CD4-positive, alpha-beta T cell treated with Interleukin-12 subunit alpha and Interleukin-12 subunit beta, for 1 hour (primary cell): ENCODE measurements at regions not wholly inside any gene's neighbourhood (a gene's known extent, or its start where the extent isn't known, plus 50 kb on each side); places are given as distances from the start of the nearest gene placed in this dataset.

Source experiments
- DNase-seq: peaks from one replicate; pipeline ENCODE4 v3.0.0-alpha.2; 2020

- no peak for DNase-seq
Observed at GRCh38 chr7:130897515-130898419, 163.8 kb upstream of the KLF14 start.

- DNase-seq, result no peak
Observed at GRCh38 chr7:130899071-130899560, 165.1 kb upstream of the KLF14 start.

DNA sequence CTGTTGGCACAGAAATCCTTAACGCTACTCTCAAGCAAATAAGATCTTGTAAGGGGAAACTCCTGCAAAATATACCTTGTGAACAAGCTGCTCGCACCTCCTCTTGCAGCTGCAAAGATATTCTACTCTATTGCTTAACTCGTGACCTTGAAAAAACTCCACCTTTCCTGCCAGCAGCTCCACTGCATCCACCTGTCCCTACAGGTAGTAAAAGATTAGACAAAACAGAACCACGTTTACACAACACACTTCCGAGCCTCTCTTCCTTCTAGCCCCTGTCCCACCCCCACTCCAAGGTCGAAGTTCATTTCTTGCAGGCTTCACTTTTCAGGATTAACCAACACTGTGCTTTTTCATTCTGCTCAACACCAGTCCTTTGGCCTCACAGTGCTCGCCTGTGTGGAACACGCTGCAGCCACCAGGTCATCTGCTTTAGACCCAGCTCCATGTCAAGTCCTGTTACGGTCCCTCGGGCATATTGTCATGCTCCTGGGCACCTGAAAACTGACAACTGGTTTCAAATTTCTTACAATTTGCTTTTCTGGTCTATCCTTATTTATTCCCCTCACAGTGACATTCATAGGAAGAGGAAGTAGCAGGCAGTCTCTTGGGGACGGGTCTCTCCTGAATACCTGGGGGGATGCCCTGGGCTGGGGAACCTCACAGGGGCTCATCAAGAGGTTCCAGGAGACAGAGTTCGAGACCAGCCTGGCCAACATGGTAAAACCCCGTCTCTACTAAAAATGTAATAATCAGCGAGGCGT, 165.8 kb upstream of the KLF14 start:
- no peak for DNase-seq

DNA sequence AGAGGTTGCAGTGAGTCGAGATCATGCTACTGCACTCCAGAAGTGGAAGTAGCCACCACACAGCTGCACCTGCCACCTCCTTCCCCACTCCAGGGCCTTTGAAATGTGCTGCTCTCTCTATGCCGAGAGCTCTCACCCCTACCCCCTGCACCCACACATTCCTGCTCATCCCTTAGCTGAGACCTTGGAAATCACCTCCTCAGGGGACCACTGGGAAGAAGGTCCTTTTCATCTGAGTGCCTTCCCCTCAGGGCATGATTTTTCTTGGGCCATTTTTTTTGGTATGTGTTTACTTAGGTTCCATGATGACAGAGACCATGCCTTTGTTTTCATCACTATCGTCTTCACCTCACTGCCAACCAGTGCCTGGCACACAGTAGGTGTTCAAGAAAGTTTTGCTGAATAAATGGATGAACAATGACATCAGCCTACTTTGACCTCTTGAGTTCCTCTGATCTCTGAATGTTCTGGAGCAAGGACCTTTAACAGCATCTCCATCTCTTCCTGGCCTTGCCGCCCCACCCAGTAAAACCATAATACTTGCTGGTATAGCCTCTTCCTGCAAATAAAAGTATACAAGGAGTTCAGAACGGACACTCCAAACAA, 166.6 kb upstream of the KLF14 start:
- DNase-seq, result no peak

DNA sequence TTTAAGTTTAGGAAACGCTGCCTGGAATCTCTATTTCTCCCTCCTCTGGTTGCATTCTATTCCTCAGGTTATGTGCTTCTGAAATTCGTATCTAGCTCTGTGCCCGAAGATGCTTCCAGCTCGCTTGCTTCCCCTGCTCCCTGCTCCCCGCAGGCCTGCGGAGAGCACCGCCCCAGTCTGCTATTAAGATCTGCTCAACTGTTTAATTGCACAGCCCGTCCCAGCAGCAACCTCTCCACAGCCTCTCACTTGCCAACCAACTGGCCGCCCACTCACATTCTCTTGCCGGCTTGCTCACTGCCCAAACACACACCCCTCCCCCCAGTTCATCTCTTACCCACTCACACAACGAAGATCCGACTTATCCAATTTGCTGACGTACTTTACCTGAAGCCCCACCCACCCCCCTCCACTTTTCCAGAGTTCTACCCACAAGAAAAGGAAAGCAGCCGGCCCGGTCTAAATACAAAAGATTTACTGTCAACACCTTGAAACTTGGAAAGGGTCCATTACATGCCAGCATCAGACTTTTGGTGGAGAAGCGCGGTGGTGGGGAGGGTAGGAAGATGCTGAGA, 167.3 kb upstream of the KLF14 start:
- DNase-seq, result no peak

GRCh38 chr7:130902755-130903357, 168.8 kb upstream of the KLF14 start:
- DNase-seq, result no peak

DNA sequence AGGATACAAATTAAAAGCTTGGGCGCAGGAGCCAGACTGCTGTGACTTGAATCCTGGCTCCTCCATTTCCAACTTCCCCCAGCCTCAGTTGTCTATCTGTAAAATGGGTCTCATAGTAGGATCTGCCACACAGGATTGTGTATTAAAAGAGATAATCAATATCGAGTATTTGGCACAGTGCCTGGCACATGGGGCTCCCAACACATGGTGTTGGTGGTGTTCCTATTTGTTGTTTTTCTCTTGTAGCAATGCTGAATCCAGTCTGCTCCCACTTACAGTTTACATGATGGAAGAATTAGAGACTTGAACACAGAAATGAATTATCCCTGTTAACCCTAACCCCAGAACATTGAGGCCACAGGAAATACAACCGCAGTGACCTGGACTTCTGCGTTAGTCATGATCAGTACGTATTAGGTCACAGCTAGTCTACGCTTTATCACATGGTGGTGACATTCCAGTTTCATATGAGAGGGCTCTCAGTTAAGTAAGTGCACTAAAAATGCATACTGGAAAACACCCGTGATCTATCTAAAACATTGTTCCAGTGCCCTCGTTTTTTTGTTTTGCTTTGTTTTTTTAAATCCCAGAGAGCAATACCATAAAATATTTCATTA, 169.5 kb upstream of the KLF14 start:
- DNase-seq, result no peak

- no peak for DNase-seq
Observed at GRCh38 chr7:130904031-130904757, 170.2 kb upstream of the KLF14 start.

DNA sequence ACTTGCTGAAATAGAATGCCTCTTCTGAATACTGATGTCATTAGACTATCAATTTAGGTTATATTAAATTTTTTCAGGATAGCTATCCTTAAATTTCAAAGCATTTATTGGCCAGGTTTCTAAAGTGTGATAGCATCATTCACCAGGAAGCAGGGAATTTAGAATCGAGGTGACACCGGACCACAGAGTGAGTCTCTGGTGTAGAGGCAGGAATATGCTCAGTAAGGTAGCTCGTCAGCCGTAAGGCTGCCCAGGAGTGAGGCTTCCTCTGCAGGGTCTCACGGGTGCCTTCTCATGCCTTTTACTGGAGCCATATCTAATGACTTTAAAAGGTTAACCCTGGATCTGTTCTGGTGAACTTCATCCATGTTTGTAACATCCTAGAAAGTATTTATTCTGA, 170.8 kb upstream of the KLF14 start:
- DNase-seq, result no peak

- no peak for DNase-seq
Observed at GRCh38 chr7:130906575-130906974, 172.6 kb upstream of the KLF14 start.

DNA sequence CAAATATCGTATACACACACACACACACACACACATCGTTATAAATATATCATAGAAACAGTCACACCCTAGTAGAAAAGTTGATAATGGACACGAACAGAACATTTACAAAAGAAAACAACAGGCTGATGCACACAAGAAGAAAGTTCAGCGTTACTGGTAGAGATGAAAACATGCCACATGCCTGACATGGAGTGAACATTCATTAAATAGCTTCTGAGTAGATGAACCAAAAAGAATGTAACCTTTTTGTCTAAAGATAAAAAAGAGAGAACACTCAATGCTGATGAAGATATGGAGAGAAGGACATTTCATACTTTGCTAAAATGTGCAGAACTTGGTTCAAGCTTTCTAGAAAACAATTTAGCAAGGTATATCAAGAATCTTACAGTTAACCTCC, 173.4 kb upstream of the KLF14 start:
- DNase-seq, result no peak

- no peak for DNase-seq
Observed at GRCh38 chr7:130908345-130909160, 174.5 kb upstream of the KLF14 start.

DNA sequence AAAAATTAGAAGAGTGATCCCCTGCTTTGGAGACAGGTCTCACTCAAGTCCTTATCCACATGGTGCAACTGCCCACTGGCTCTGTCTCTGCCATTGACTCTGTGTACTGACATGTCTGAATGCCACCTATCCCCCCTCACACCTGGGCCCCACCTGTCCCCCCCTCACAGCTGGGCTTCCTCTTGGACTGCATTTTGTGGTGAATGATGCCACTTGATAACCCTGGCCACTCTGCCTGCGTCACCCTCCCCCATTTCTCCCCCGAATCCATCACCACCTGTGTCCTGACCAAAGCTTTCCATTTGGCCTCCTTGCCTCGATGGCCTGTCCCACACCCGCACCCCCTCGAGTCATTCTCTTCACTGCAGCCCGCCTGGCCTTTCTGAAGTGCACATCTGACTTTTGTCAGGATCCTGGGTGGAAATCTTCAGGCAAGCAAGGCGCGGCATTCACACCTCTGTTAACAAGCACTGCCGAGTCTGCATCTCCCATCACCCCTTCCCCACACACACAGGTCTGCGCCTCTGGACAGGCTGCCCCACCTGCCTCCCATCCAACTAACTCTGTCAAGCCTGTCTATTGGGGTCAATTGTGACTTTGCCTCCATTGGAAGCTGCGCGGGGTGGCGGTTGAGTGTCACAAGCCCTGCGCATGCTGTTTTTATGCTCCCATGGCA, 175.3 kb upstream of the KLF14 start:
- DNase-seq, result no peak

DNA sequence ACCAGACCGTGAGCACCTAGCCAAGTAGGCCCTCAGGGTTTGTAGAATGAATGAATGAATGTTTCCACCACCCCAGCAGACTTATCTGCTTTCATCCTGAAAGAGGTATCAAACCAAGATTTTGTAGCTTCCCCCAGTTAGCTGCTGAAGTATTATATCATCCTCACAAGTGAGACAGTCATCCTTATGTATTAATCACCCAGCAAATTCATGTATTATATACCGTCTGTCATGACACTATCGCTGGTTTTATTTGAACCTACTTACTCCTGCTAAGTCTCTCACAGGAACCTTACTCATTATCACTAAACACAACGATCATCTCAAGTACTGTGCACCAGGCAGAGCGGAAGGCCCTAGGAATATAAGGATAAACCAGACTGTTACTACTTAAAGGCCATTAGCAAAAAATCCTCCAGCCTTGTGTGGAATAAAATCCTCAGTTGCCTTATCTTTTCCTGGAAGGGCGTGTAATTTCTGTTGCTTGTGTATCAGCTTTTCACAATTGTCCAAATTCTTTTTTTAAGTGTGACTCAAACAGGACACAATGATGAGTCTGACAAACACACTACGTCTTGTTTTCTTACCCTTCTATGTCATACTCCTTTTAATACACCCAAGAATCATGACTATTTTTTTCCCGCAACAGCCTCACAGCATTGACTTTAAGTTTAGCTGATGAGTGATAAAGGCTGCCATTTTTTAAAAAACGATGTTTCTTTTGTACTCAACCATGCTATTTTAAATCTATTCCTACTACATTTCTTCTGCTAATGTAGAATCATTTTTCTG, 176.1 kb upstream of the KLF14 start:
- no peak for DNase-seq

GRCh38 chr7:130910949-130911944, 177.2 kb upstream of the KLF14 start:
- no peak for DNase-seq

- DNase-seq, result no peak
Observed at GRCh38 chr7:130912082-130912861, 178.3 kb upstream of the KLF14 start.
